Activated CD8-positive, alpha-beta T cell treated with anti-CD3 and anti-CD28 coated beads, Interleukin-2, amount 10 ng/mL, durations not matched to agents 7 days and 5 days (primary cell): ENCODE measurements at regions not wholly inside any gene's neighbourhood (a gene's known extent, or its start where the extent isn't known, plus 50 kb on each side); places are given as distances from the start of the nearest gene placed in this dataset.
"Not testable (repeated sequence)": the region's sequence is repeated elsewhere in the genome, so short reads cannot be mapped to it uniquely, and the experiment has no call there.

Source experiments
- ATAC-seq: fragments of 150-1000 bp; cut with Tn5 transposase; one replicate; pipeline ENCODE4 v1.10.0; 2021; ENCODE audit warnings: moderate library complexity
- CTCF ChIA-PET: fragments of 350-600 bp; sonication (Branson Sonifier 250); formaldehyde crosslinking; loops from one replicate; lab custom pipeline; 2021; ENCODE audit warnings: antibody characterized with exemption; lab: Charles Lee
- POLR2A ChIA-PET: fragments of 350-600 bp; sonication (Branson Sonifier 250); formaldehyde crosslinking; loops from one replicate; lab custom pipeline; 2021; ENCODE audit warnings: antibody characterized with exemption; lab: Charles Lee
- DNase-seq: peaks from one replicate; pipeline ENCODE4 v3.0.0-alpha.2; 2020
- H3K27ac Mint-ChIP-seq: one replicate; pipeline ENCODE4 v1.8.0; 2021; ENCODE audit warnings: mild to moderate bottlenecking, mixed read lengths
- H3K27me3 Mint-ChIP-seq: one replicate; pipeline ENCODE4 v1.8.0; 2021; ENCODE audit warnings: low read depth, mixed read lengths
- H3K36me3 Mint-ChIP-seq: one replicate; pipeline ENCODE4 v1.8.0; 2021; ENCODE audit warnings: low read depth, mixed read lengths
- H3K4me1 Mint-ChIP-seq: one replicate; pipeline ENCODE4 v1.8.0; 2021; ENCODE audit warnings: low read depth, mixed read lengths
- H3K4me3 Mint-ChIP-seq: one replicate; pipeline ENCODE4 v1.8.0; 2021; ENCODE audit warnings: mild to moderate bottlenecking, mixed read lengths
- H3K9me3 Mint-ChIP-seq: one replicate; pipeline ENCODE4 v1.8.0; 2022; ENCODE audit warnings: mixed read lengths; ENCODE audit not compliant: insufficient read depth

GRCh38 chr12:105443802-105444652 is 113.5 kb downstream of the C12orf75 start:
- Mint-ChIP-seq H3K9me3 (no peaks in the 10 kb centered on the region), H3K27ac (no peak overlapping the region), H3K4me3 (no peak overlapping the region), H3K27me3 (peaks cover 36% of the 10 kb centered on the region), H3K36me3 (no peaks in the 10 kb centered on the region), H3K4me1 (no peaks in the 10 kb centered on the region)
- POLR2A ChIA-PET: no interaction called here
- ATAC-seq (no peak), DNase-seq (no peak)
- CTCF ChIA-PET: no interaction called here

- CTCF ChIA-PET: no interaction called here
- POLR2A ChIA-PET: no interaction called here
Measured at GRCh38 chr12:105444653-105445102, 114.2 kb downstream of the C12orf75 start.

GRCh38 chr12:105445249-105445648 is 114.8 kb downstream of the C12orf75 start:
- Mint-ChIP-seq H3K27ac (no peak overlapping the region), H3K4me1 (no peaks in the 10 kb centered on the region), H3K4me3 (no peak overlapping the region), H3K9me3 (no peaks in the 10 kb centered on the region), H3K27me3 (peaks cover 32% of the 10 kb centered on the region), H3K36me3 (no peaks in the 10 kb centered on the region)
- POLR2A ChIA-PET: no interaction called here
- CTCF ChIA-PET: no interaction called here
- ATAC-seq (no peak), DNase-seq (no peak)

More at GRCh38 chr12:105444653-105445102, 114.2 kb downstream of the C12orf75 start:
- no peaks in the 10 kb centered on the region for H3K4me1 Mint-ChIP-seq
- no peaks in the 10 kb centered on the region for H3K9me3 Mint-ChIP-seq
- H3K36me3 Mint-ChIP-seq: no peaks in the 10 kb centered on the region
- no peak overlapping the region for H3K27ac Mint-ChIP-seq
- H3K4me3 Mint-ChIP-seq: no peak overlapping the region
- DNase-seq: no peak
- ATAC-seq: no peak
- H3K27me3 Mint-ChIP-seq: peaks cover 36% of the 10 kb centered on the region

GRCh38 chr12:105445649-105446048 is 115.2 kb downstream of the C12orf75 start:
- Mint-ChIP-seq H3K27ac (no peak overlapping the region), H3K9me3 (no peaks in the 10 kb centered on the region), H3K36me3 (no peaks in the 10 kb centered on the region), H3K4me1 (no peaks in the 10 kb centered on the region), H3K4me3 (no peak overlapping the region), H3K27me3 (peaks cover 31% of the 10 kb centered on the region)
- POLR2A ChIA-PET: no interaction called here
- no peak for DNase-seq
- CTCF ChIA-PET: no interaction called here
- no peak for ATAC-seq

GRCh38 chr12:105446460-105446859 is 116.0 kb downstream of the C12orf75 start:
- H3K27ac Mint-ChIP-seq, CTCF ChIA-PET, POLR2A ChIA-PET, ATAC-seq, H3K36me3 Mint-ChIP-seq, H3K4me3 Mint-ChIP-seq, DNase-seq, H3K9me3 Mint-ChIP-seq, H3K4me1 Mint-ChIP-seq: not testable (repeated sequence)
- H3K27me3 Mint-ChIP-seq: peaks cover 33% of the 10 kb centered on the region

- CTCF ChIA-PET: no interaction called here
- Mint-ChIP-seq H3K4me1 (no peaks in the 10 kb centered on the region), H3K36me3 (no peaks in the 10 kb centered on the region), H3K9me3 (no peaks in the 10 kb centered on the region), H3K27ac (no peak overlapping the region), H3K4me3 (no peak overlapping the region), H3K27me3 (peaks cover 17% of the 10 kb centered on the region)
- ATAC-seq (no peak), DNase-seq (no peak)
- POLR2A ChIA-PET: no interaction called here
Measured at GRCh38 chr12:105449431-105449830, 118.9 kb downstream of the C12orf75 start.

GRCh38 chr12:105451211-105451610 is 120.7 kb downstream of the C12orf75 start:
- ChIA-PET POLR2A (no interaction called here), CTCF (no interaction called here)
- peaks cover 13% of the 10 kb centered on the region for H3K27me3 Mint-ChIP-seq
- H3K4me1 Mint-ChIP-seq: no peaks in the 10 kb centered on the region
- H3K36me3 Mint-ChIP-seq: no peaks in the 10 kb centered on the region
- DNase-seq (no peak), ATAC-seq (no peak)
- H3K4me3 Mint-ChIP-seq: no peak overlapping the region
- H3K27ac Mint-ChIP-seq: no peak overlapping the region
- H3K9me3 Mint-ChIP-seq: no peaks in the 10 kb centered on the region

GRCh38 chr12:105451798-105452197 is 121.3 kb downstream of the C12orf75 start:
- ChIA-PET POLR2A (no interaction called here), CTCF (no interaction called here)
- ATAC-seq (no peak), DNase-seq (no peak)
- no peaks in the 10 kb centered on the region for H3K36me3 Mint-ChIP-seq
- H3K27ac Mint-ChIP-seq: no peak overlapping the region
- no peaks in the 10 kb centered on the region for H3K4me1 Mint-ChIP-seq
- peaks cover 9% of the 10 kb centered on the region for H3K27me3 Mint-ChIP-seq
- no peak overlapping the region for H3K4me3 Mint-ChIP-seq
- H3K9me3 Mint-ChIP-seq: no peaks in the 10 kb centered on the region

- no peak for ATAC-seq
- CTCF ChIA-PET: interaction anchor here (1.2 kb wide), 1 partner anchor 33 kb away, joined by 4 read pairs; no protein-coding TSS in a partner anchor
- H3K9me3 Mint-ChIP-seq: no peaks in the 10 kb centered on the region
- no peak overlapping the region for H3K27ac Mint-ChIP-seq
- no peak overlapping the region for H3K4me3 Mint-ChIP-seq
- no peaks in the 10 kb centered on the region for H3K4me1 Mint-ChIP-seq
- no peak for DNase-seq
- no peaks in the 10 kb centered on the region for H3K36me3 Mint-ChIP-seq
- H3K27me3 Mint-ChIP-seq: peaks cover 18% of the 10 kb centered on the region
- POLR2A ChIA-PET: no interaction called here
Measured at GRCh38 chr12:105453316-105453715, 122.8 kb downstream of the C12orf75 start.

- Mint-ChIP-seq H3K36me3 (no peaks in the 10 kb centered on the region), H3K27me3 (peaks cover 25% of the 10 kb centered on the region)
Measured at GRCh38 chr12:105454688-105455087, 124.2 kb downstream of the C12orf75 start.

GRCh38 chr12:105455261-105455660 is 124.8 kb downstream of the C12orf75 start:
- Mint-ChIP-seq H3K4me3 (no peak overlapping the region), H3K4me1 (no peaks in the 10 kb centered on the region), H3K36me3 (no peaks in the 10 kb centered on the region), H3K27me3 (peaks cover 25% of the 10 kb centered on the region), H3K9me3 (no peaks in the 10 kb centered on the region), H3K27ac (no peak overlapping the region)
- ATAC-seq: no peak
- CTCF ChIA-PET: no interaction called here
- POLR2A ChIA-PET: no interaction called here
- DNase-seq: no peak

More at GRCh38 chr12:105454688-105455087, 124.2 kb downstream of the C12orf75 start:
- no peaks in the 10 kb centered on the region for H3K4me1 Mint-ChIP-seq
- ChIA-PET POLR2A (no interaction called here), CTCF (interaction anchor here (1.2 kb wide), 1 partner anchor 34 kb away, joined by 4 read pairs; no protein-coding TSS in a partner anchor)
- H3K27ac Mint-ChIP-seq: no peak overlapping the region
- H3K4me3 Mint-ChIP-seq: no peak overlapping the region
- ATAC-seq: no peak
- DNase-seq: no peak
- H3K9me3 Mint-ChIP-seq: no peaks in the 10 kb centered on the region

GRCh38 chr12:105457026-105457425 is 126.5 kb downstream of the C12orf75 start:
- ChIA-PET POLR2A (no interaction called here), CTCF (no interaction called here)
- H3K4me3 Mint-ChIP-seq: no peak overlapping the region
- H3K27me3 Mint-ChIP-seq: peaks cover 28% of the 10 kb centered on the region
- no peak for ATAC-seq
- no peak for DNase-seq
- H3K4me1 Mint-ChIP-seq: no peaks in the 10 kb centered on the region
- no peaks in the 10 kb centered on the region for H3K9me3 Mint-ChIP-seq
- H3K27ac Mint-ChIP-seq: no peak overlapping the region
- no peaks in the 10 kb centered on the region for H3K36me3 Mint-ChIP-seq
